Prostate gland (tissue), 2 donors: ENCODE measurements at regions not wholly inside any gene's neighbourhood (a gene's known extent, or its start where the extent isn't known, plus 50 kb on each side); places are given as distances from the start of the nearest gene placed in this dataset.

Source experiments
- DNase-seq: peaks from one replicate; pipeline ENCODE4 v3.0.0-alpha.2; 2019; ENCODE audit warnings: low spot score
- H3K27ac ChIP-seq, 2 donors: fragments of 200-600 bp; sonication (generic); 2 replicates each; pipeline ENCODE4 v1.5.1; 2017 to 2019
- H3K27me3 ChIP-seq: fragments of 200-600 bp; sonication (generic); replicated peaks from 2 replicates; pipeline ENCODE4 v1.5.1; 2019; ENCODE audit not compliant: insufficient read depth
- H3K36me3 ChIP-seq, 2 donors: fragments of 200-600 bp; sonication (generic); 1 replicate in 1 of 2; 2 replicates in 1 of 2; pipeline versions ENCODE4 v1.5.1 to v1.8.1; 2017 to 2019
- H3K4me1 ChIP-seq: fragments of 200-600 bp; sonication (generic); replicated peaks from 2 replicates; pipeline ENCODE4 v1.5.1; 2019
- H3K4me3 ChIP-seq, 2 donors: fragments of 200-600 bp; sonication (generic); 2 replicates each; pipeline ENCODE4 v1.5.1; 2017 to 2019
- H3K9me3 ChIP-seq: fragments of 200-600 bp; sonication (generic); 2 replicates; pipeline ENCODE4 v1.5.1; 2017
- CTCF ChIP-seq, 4 experiments: fragments of 200-600 bp in 2 of 4; fragments of 450-650 bp in 2 of 4; sonication (generic) in 2 of 4; IDR thresholded peaks; 1 replicate in 3 of 4; 2 replicates in 1 of 4; pipeline ENCODE4 v1.5.1; 2016 to 2019; ENCODE audit warnings: antibody characterized with exemption in 4 of 4, mild to moderate bottlenecking in 2 of 4, moderate library complexity in 2 of 4
- POLR2A ChIP-seq: fragments of 450-650 bp; IDR thresholded peaks from one replicate; pipeline ENCODE4 v1.6.1; 2016; ENCODE audit warnings: antibody characterized with exemption, mild to moderate bottlenecking
- POLR2AphosphoS5 ChIP-seq: sonication (generic); formaldehyde crosslinking; IDR thresholded peaks from one replicate; pipeline ENCODE4 v1.6.1; 2017; ENCODE audit warnings: antibody characterized with exemption
- WGBS: methylation state at CpG from one replicate; pipeline ENCODE4 v1.1.5; 2018; 5-methylcytosine and 5-hydroxymethylcytosine counted together
- intact Hi-C: fragments of 100-400 bp; cut with DNase I; formaldehyde crosslinking; loops from one replicate; pipeline ENCODE4 v1.14.2; 2022

DNA sequence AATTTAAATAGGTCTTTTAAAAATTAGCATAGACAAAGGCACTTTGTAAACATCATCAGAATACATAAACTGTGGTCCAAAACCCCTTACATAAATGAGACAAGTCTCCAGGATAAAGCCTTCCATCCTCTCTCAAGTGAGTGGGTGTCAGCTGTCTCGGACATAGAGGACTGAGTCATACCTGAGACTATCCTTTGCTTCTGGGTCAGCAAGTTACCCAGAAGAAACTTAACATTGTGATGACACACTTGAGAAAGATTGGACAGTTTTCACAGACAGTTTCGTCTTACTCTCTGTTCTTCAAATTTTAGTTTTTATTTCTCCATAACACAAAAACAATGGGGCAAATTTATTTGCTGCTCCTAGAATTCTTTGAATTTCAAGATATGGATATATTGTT lies 838.0 kb downstream of the DHX35 start:
- intact Hi-C loops: no loop called here
- Histone ChIP-seq H3K4me1 (no peaks in the 10 kb centered on the region), H3K27me3 (no peaks in the 10 kb centered on the region), H3K4me3 (no peak overlapping the region), H3K36me3 (no peaks in the 10 kb centered on the region), H3K27ac (no peak overlapping the region), H3K9me3 (no peaks in the 10 kb centered on the region)
- TF ChIP-seq POLR2A (no peak), POLR2AphosphoS5 (no peak), CTCF (IDR thresholded peaks at IDR 0.05) (no peak)
- DNase-seq: no peak
- WGBS: 60% methylated on average over 2 of the region's 2 CpGs

GRCh38 chr20:39799366-39799965 lies 837.3 kb downstream of the DHX35 start:
- H3K27ac ChIP-seq: no peak overlapping the region
- H3K36me3 ChIP-seq: no peaks in the 10 kb centered on the region
- H3K4me1 ChIP-seq: no peaks in the 10 kb centered on the region
- H3K9me3 ChIP-seq: no peaks in the 10 kb centered on the region
- 35% methylated on average over 2 of the region's 2 CpGs for whole genome bisulfite sequencing
- H3K27me3 ChIP-seq: no peaks in the 10 kb centered on the region
- intact Hi-C loops: no loop called here
- DNase-seq: no peak
- TF ChIP-seq CTCF (IDR thresholded peaks at IDR 0.05): no peak
- TF ChIP-seq POLR2A: no peak
- no peak for TF ChIP-seq POLR2AphosphoS5
- no peak overlapping the region for H3K4me3 ChIP-seq

DNA sequence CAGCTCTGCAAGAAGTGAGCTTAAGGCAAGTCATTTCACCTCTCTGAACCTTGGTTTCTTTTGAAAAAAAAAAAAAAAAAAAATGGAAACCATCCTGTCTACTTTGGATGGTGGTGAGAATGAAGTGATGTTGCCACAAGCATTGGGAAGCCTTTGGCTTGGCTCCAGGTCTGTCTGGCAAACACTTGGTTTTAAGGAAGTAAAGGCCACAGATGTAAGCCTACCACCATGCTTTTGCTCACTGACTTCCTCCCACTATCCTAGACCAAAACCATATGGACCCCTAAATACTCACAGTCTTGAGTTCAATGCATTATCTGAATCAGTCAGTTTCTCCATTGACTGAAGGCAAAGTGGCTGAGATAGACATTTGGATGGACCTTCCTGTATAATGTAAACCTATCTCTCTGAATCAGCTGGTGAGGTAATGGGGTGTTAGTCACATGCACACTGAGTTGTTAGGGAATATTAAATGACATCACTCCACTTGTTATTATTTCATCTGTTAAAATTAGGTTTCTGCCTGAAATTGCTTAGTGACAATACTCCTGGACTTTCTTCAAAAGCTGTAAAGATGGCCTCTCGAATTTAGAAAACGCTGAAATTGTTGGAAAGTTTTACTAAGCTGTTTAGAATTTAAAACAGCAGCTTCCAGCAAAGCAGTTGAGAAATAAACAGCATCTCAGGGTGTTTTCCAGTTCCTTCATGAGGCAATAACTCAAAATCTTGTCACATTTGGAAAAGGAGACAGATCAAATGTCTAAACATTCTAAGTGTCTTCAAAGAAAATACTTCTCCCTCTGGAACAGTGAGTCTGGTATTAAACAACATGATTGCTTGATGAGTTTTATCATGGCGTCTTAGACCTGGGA lies 833.5 kb downstream of the DHX35 start:
- Histone ChIP-seq H3K4me1 (no peaks in the 10 kb centered on the region), H3K9me3 (no peaks in the 10 kb centered on the region), H3K4me3 (no peak overlapping the region), H3K27ac (no peak overlapping the region), H3K27me3 (no peaks in the 10 kb centered on the region), H3K36me3 (no peaks in the 10 kb centered on the region)
- WGBS: 49% methylated on average over 3 of the region's 3 CpGs
- DNase-seq: no peak
- TF ChIP-seq CTCF (IDR thresholded peaks at IDR 0.05) (no peak), POLR2A (no peak), POLR2AphosphoS5 (no peak)
- intact Hi-C loops: no loop called here

DNA sequence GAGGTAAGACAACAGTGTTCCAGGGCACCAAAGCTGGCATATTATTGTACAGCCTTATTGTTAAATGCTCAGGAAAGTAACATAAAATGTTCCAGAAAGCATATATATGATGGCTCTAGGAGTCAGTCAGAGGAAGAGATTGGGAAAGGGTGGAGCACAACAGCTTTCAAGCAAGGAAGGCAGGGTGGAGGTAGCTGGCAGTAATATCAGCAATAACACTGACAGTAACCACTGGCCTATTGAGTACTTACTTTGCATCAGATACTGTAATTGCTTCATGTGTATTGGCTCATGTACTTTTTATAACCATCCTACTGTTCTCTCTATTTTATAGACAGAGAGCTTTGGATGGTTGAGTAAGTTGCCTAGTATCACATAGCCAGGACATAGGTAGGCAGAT lies 830.2 kb downstream of the DHX35 start:
- TF ChIP-seq POLR2AphosphoS5: no peak
- no peak for TF ChIP-seq POLR2A
- TF ChIP-seq CTCF (IDR thresholded peaks at IDR 0.05): no peak
- intact Hi-C loops: no loop called here

GRCh38 chr20:39789411-39789810 lies 827.3 kb downstream of the DHX35 start:
- WGBS: 97% methylated on average over 3 of the region's 3 CpGs
- TF ChIP-seq POLR2AphosphoS5 (no peak), POLR2A (no peak), CTCF (IDR thresholded peaks at IDR 0.05) (no peak)
- no peak for DNase-seq
- Histone ChIP-seq H3K4me3 (no peak overlapping the region), H3K36me3 (no peaks in the 10 kb centered on the region), H3K27me3 (no peaks in the 10 kb centered on the region), H3K4me1 (no peaks in the 10 kb centered on the region), H3K27ac (no peak overlapping the region), H3K9me3 (no peaks in the 10 kb centered on the region)
- intact Hi-C loops: no loop called here

More for the DNA sequence above, 830.2 kb downstream of the DHX35 start:
- Histone ChIP-seq H3K27ac (no peak overlapping the region), H3K4me1 (no peaks in the 10 kb centered on the region), H3K4me3 (no peak overlapping the region), H3K9me3 (no peaks in the 10 kb centered on the region), H3K27me3 (no peaks in the 10 kb centered on the region), H3K36me3 (no peaks in the 10 kb centered on the region)
- no peak for DNase-seq
